Left lung (tissue), 4 donors: ENCODE measurements at regions not wholly inside any gene's neighbourhood (a gene's known extent, or its start where the extent isn't known, plus 50 kb on each side); places are given as distances from the start of the nearest gene placed in this dataset.
"Not testable (repeated sequence)": the region's sequence is repeated elsewhere in the genome, so short reads cannot be mapped to it uniquely, and the experiment has no call there.

ENCODE experiments used
- ATAC-seq: fragments of 200-7000 bp; cut with Tn5 transposase; one replicate; pipeline ENCODE4 v1.9.1; 2020; ENCODE audit warnings: moderate library complexity
- DNase-seq, 4 donors: peaks; one replicate each; pipeline ENCODE4 v3.0.0-alpha.2; 2013 to 2020
- H3K27ac ChIP-seq, 2 donors: fragments of 200-600 bp; sonication (generic) in 1 of 2; one replicate each; pipeline versions ENCODE4 v1.5.0 to v1.8.0; 2020 to 2021
- H3K27me3 ChIP-seq, 2 donors: fragments of 200-600 bp; sonication (generic) in 1 of 2; one replicate each; pipeline versions ENCODE4 v1.5.0 to v1.8.0; 2020 to 2021
- H3K36me3 ChIP-seq, 2 donors: fragments of 200-600 bp; sonication (generic) in 1 of 2; one replicate each; pipeline versions ENCODE4 v1.5.0 to v1.8.0; 2020 to 2021
- H3K4me1 ChIP-seq, 2 donors: fragments of 200-600 bp; one replicate each; pipeline ENCODE4 v1.8.0; 2021
- H3K4me3 ChIP-seq, 2 donors: fragments of 200-600 bp; sonication (generic) in 1 of 2; one replicate each; pipeline versions ENCODE4 v1.5.0 to v1.8.0; 2020 to 2021; ENCODE audit warnings: mild to moderate bottlenecking in 1 of 2
- H3K9me3 ChIP-seq, 2 donors: fragments of 200-600 bp; sonication (generic) in 1 of 2; one replicate each; pipeline versions ENCODE4 v1.5.0 to v1.8.0; 2020 to 2021
- intact Hi-C, 2 donors: fragments of 100-400 bp; cut with DNase I; formaldehyde crosslinking; loops; one replicate each; pipeline versions ENCODE4 v1.11.2 to v1.14.2; 2022
- TF ChIP-seq, protein P1 (sequence below), 2 donors: fragments of 200-600 bp; sonication (generic) in 1 of 2; IDR thresholded peaks; one replicate each; pipeline versions ENCODE4 v1.5.0 to v1.8.0; 2021; ENCODE audit warnings: antibody characterized with exemption in 2 of 2
- donor health status: DM: no; HTN: yes; CAD: no.
- donor health status: DM: no; HTN: no; CAD: no.

DNA sequence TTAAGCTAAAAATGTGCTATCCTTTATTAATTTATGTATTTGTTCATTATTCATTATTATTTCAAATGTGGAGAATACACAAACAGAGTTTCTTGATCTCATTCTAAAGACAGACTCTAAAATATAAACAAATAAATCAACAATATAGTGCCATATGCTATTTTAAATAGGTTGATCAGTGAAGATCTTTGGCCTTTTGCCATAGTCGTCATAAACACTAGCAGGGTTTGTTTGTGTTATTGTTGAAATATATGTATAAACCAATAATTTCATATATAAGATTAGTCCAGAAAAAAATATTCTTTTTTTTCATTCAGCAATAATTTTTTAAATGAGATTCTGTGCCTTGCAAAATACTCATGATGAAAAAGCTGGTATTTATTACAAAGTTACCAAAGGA is 62.1 kb upstream of the KYNU start:
- H3K9me3 ChIP-seq = no peaks in the 10 kb centered on the region
- H3K27me3 ChIP-seq = no peaks in the 10 kb centered on the region
- H3K4me3 ChIP-seq = no peak overlapping the region
- intact Hi-C loops = no loop called here
- no peaks in the 10 kb centered on the region for H3K36me3 ChIP-seq
- H3K27ac ChIP-seq = no peak overlapping the region
- DNase-seq (no peak), ATAC-seq (no peak)
- TF ChIP-seq, protein P1, sequence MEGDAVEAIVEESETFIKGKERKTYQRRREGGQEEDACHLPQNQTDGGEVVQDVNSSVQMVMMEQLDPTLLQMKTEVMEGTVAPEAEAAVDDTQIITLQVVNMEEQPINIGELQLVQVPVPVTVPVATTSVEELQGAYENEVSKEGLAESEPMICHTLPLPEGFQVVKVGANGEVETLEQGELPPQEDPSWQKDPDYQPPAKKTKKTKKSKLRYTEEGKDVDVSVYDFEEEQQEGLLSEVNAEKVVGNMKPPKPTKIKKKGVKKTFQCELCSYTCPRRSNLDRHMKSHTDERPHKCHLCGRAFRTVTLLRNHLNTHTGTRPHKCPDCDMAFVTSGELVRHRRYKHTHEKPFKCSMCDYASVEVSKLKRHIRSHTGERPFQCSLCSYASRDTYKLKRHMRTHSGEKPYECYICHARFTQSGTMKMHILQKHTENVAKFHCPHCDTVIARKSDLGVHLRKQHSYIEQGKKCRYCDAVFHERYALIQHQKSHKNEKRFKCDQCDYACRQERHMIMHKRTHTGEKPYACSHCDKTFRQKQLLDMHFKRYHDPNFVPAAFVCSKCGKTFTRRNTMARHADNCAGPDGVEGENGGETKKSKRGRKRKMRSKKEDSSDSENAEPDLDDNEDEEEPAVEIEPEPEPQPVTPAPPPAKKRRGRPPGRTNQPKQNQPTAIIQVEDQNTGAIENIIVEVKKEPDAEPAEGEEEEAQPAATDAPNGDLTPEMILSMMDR (IDR thresholded peaks at IDR 0.05) = no peak
- H3K4me1 ChIP-seq = no peaks in the 10 kb centered on the region

DNA sequence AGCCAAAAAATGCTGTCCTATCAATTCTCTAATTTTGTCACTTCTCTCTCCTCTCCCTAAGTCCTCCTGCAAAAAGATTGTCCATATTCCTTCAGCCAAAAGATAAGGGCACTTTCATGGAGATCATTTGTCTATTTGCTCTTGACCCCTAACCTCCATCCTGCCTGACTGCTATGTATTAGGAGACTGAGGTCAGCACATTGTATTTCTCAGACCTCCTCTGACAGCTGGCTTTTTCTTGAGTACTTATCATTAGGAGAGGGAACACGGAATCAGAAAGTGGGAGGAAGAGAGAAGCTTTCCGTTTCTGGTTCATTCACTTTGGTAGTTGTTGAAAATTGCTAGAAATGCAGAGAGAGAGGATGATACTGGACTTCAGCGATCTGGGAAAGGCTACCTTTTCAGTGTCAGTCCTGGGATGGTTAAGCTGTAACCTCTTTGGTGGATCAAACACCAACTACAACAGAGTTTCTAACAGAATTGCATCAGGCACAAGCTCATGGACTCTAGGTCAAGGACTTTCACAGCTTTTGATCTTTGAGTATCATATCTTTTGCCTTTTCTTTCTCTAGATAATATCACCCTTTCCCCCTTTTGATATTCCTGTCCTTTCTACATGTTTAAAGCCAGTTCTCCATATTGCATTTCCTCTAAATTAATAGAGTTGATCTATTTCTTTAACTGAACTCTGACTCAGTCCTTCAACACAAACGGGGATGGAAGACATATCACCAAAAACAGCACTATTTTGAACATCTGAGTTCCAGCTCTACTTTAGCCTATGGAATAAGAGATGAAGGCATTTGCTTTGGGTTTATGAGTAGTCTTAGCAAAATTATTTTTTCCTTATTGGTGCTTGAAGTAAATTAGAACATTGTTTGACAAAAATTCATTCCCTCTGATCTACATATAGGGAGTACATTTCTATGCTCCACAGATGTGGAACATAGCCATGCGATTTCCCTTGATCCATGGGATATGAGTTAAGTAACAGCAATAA is 63.3 kb upstream of the KYNU start:
- Histone ChIP-seq H3K36me3 (no peaks in the 10 kb centered on the region), H3K27me3 (no peaks in the 10 kb centered on the region), H3K27ac (no peak overlapping the region), H3K4me1 (no peaks in the 10 kb centered on the region), H3K4me3 (no peak overlapping the region), H3K9me3 (no peaks in the 10 kb centered on the region)
- intact Hi-C loops = no loop called here
- ATAC-seq (no peak), DNase-seq (no peak)
- TF ChIP-seq, protein P1 (IDR thresholded peaks at IDR 0.05) = no peak

DNA sequence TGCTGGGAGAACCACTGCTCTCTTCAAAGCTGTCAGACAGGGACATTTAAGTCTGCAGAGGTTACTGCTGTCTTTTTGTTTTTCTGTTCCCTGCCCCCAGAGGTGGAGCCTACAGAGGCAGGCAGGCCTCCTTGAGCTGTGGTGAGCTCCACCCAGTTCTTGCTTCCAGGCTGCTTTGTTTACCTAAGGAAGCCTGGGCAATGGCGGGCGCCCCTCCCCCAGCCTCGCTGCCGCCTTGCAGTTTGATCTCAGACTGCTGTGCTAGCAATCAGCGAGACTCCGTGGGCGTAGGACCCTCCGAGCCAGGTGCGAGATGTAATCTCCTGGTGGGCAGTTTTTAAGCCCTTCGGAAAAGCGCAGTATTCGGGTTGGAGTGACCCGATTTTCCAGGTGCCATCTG is 65.8 kb upstream of the KYNU start:
- H3K9me3 ChIP-seq, H3K4me3 ChIP-seq, H3K4me1 ChIP-seq, H3K27ac ChIP-seq, H3K27me3 ChIP-seq, DNase-seq, H3K36me3 ChIP-seq, intact Hi-C loops, ATAC-seq: not testable (repeated sequence)

DNA sequence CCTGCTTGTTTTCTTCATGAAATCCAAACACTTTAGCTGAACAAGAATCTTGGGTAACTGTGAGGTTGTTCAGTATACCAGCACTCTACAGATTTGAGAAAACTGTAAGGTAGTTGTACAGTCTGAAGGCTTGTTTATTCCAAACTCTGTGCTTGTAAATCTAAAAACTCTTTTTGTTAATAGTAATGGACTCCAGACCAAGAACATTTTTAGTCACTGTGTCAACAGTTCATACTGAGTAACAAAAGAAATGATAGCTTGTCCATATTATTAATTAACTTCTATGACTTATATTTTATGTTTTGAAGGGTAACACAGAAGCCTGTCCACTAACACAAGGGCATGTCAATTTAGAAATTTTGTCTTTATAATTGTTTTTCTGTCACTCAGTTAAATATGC is 72.2 kb upstream of the KYNU start:
- H3K27me3 ChIP-seq = no peaks in the 10 kb centered on the region
- ATAC-seq (no peak), DNase-seq (no peak)
- TF ChIP-seq, protein P1 (IDR thresholded peaks at IDR 0.05) = no peak
- no peaks in the 10 kb centered on the region for H3K9me3 ChIP-seq
- H3K4me3 ChIP-seq = no peak overlapping the region
- H3K4me1 ChIP-seq = no peaks in the 10 kb centered on the region
- intact Hi-C loops = no loop called here
- H3K36me3 ChIP-seq = no peaks in the 10 kb centered on the region
- H3K27ac ChIP-seq = no peak overlapping the region

DNA sequence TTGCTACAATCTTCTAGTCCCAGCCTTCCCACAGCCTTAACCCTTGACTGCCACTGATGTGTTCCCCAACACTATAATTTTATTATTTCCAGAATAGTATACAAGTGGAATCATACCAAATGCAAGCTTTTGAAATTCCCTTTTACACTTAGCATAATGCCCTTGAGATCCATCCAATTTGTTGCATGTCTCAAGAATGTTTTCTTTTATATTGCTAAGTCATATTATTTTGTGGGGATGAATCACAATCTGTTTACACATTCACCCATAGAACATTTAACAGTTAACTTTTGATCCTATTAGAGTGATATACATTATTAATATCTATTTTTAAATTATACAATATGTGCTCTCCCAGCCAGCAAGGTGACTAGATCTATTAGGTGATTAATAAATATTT is 74.3 kb upstream of the KYNU start:
- DNase-seq (no peak), ATAC-seq (no peak)
- Histone ChIP-seq H3K9me3 (no peaks in the 10 kb centered on the region), H3K27ac (no peak overlapping the region), H3K4me1 (no peaks in the 10 kb centered on the region), H3K36me3 (no peaks in the 10 kb centered on the region), H3K4me3 (no peak overlapping the region), H3K27me3 (no peaks in the 10 kb centered on the region)
- TF ChIP-seq, protein P1 (IDR thresholded peaks at IDR 0.05) = no peak
- intact Hi-C loops = no loop called here
